Gastroesophageal sphincter (tissue), 3 donors: ENCODE measurements at regions not wholly inside any gene's neighbourhood (a gene's known extent, or its start where the extent isn't known, plus 50 kb on each side); places are given as distances from the start of the nearest gene placed in this dataset.
A peak's percentile ranks its signal among the peaks of the same experiment; 100 is the strongest.
"Not testable (repeated sequence)": the region's sequence is repeated elsewhere in the genome, so short reads cannot be mapped to it uniquely, and the experiment has no call there.

Source experiments
- EP300 ChIP-seq: sonication (generic); formaldehyde crosslinking; IDR thresholded peaks from one replicate; pipeline ENCODE4 v1.6.1; 2017; ENCODE audit warnings: antibody characterized with exemption, mild to moderate bottlenecking
- POLR2A ChIP-seq, 2 donors: fragments of 450-650 bp; IDR thresholded peaks; one replicate each; pipeline ENCODE4 v1.6.1; 2017; ENCODE audit warnings: antibody characterized with exemption in 2 of 2, mild to moderate bottlenecking in 2 of 2, moderate library complexity in 1 of 2
- POLR2AphosphoS5 ChIP-seq: sonication (generic); formaldehyde crosslinking; IDR thresholded peaks from one replicate; pipeline ENCODE4 v1.6.1; 2017; ENCODE audit warnings: antibody characterized with exemption
- TF ChIP-seq, protein P1 (sequence below), 4 experiments: fragments of 200-600 bp in 2 of 4; fragments of 450-650 bp in 2 of 4; sonication (generic) in 1 of 4; IDR thresholded peaks; one replicate each; pipeline ENCODE4 v1.5.1; 2017 to 2019; ENCODE audit warnings: antibody characterized with exemption in 4 of 4, mild to moderate bottlenecking in 2 of 4, moderate library complexity in 2 of 4

GRCh38 chr17:20381358-20382300, 85.7 kb downstream of the LGALS9B start:
- TF ChIP-seq, protein P1, sequence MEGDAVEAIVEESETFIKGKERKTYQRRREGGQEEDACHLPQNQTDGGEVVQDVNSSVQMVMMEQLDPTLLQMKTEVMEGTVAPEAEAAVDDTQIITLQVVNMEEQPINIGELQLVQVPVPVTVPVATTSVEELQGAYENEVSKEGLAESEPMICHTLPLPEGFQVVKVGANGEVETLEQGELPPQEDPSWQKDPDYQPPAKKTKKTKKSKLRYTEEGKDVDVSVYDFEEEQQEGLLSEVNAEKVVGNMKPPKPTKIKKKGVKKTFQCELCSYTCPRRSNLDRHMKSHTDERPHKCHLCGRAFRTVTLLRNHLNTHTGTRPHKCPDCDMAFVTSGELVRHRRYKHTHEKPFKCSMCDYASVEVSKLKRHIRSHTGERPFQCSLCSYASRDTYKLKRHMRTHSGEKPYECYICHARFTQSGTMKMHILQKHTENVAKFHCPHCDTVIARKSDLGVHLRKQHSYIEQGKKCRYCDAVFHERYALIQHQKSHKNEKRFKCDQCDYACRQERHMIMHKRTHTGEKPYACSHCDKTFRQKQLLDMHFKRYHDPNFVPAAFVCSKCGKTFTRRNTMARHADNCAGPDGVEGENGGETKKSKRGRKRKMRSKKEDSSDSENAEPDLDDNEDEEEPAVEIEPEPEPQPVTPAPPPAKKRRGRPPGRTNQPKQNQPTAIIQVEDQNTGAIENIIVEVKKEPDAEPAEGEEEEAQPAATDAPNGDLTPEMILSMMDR (IDR thresholded peaks at IDR 0.05): peak in 2 of 4 experiments; percentile 23 to 31
- not testable (repeated sequence) for TF ChIP-seq POLR2AphosphoS5; POLR2A (IDR thresholded peaks at IDR 0.05); EP300
